Activated T-helper 17 cell treated with anti-CD3 and anti-CD28 coated beads, Interleukin-2, amount 50 U/mL, for 72 hours (primary cell): ENCODE measurements at regions not wholly inside any gene's neighbourhood (a gene's known extent, or its start where the extent isn't known, plus 50 kb on each side); places are given as distances from the start of the nearest gene placed in this dataset.

ENCODE experiments used
- ATAC-seq: fragments of 150-1000 bp; cut with Tn5 transposase; replicated peaks from 2 replicates; pipeline ENCODE4 v1.10.0; 2021; ENCODE audit warnings: mild to moderate bottlenecking, moderate library complexity
- H3K27ac Mint-ChIP-seq: one replicate; pipeline ENCODE4 v1.8.0; 2022; ENCODE audit warnings: mixed read lengths
- H3K27me3 Mint-ChIP-seq: one replicate; pipeline ENCODE4 v1.8.0; 2022; ENCODE audit warnings: mixed read lengths
- H3K36me3 Mint-ChIP-seq: one replicate; pipeline ENCODE4 v1.8.0; 2022; ENCODE audit warnings: low read depth, mild to moderate bottlenecking, mixed read lengths
- H3K4me1 Mint-ChIP-seq: one replicate; pipeline ENCODE4 v1.8.0; 2022; ENCODE audit warnings: mixed read lengths
- H3K4me3 Mint-ChIP-seq: one replicate; pipeline ENCODE4 v1.8.0; 2022; ENCODE audit warnings: mild to moderate bottlenecking, mixed read lengths
- H3K9me3 Mint-ChIP-seq: one replicate; pipeline ENCODE4 v1.8.0; 2022; ENCODE audit warnings: mixed read lengths

DNA sequence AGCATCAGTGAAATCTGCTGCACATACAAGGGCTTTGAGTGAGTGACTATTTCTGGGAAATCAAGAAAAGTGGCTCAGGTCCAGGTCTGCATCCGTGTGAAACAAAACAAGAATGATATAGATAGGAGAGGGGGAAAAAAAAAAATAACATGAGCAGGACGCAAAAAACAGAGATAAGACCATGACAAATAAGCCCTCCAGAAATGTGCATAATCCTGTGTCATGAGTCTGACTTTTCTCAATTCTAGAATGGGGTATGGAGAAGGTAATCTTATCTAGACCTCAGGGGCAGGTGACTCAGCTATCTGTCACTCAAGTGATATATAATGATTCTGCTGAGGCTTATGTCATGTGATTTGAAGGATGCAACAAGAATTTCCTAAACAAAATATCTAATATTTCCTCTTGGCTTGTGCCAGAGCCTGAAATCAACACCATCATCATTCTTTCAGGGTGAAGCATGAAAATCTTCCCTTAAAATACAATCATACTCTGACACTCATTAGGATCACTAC, 250.0 kb downstream of the PHLDA1 start:
- peak; percentile 93 for ATAC-seq
- Mint-ChIP-seq H3K9me3 (no peaks in the 10 kb centered on the region), H3K27me3 (peaks cover 3% of the 10 kb centered on the region), H3K4me1 (peaks cover 9% of the 10 kb centered on the region), H3K27ac (no peak overlapping the region), H3K4me3 (no peak overlapping the region), H3K36me3 (no peaks in the 10 kb centered on the region)

DNA sequence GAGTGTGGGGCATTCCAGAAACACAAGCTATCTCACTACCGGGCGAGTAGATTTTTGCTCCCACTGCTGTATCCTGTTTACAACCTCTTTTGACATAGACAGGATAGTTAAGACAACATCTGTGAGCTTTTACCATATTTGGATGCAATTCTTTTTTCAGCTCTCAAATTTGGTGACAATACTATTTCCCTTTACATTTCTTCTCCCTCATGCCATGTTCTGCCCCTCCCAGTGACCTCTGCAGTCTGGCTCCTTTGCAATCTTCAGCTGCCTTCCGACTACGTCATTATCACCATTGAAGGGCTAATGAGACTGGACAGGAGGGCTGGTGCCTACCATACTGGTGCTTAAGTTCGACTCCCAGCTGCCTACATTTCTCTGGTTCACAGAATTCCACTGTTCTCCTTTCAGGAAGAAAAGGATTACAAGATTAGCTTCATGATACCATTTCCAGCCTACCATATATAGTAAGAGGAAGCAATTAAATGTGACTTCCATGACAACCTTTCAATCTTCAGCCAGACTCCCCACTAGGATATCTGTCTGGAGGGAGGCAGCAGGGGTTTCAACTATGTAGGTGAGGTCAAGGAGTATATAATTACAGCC, 251.6 kb downstream of the PHLDA1 start:
- Mint-ChIP-seq H3K4me3 (no peak overlapping the region), H3K27ac (no peak overlapping the region), H3K9me3 (no peaks in the 10 kb centered on the region), H3K27me3 (peaks cover 3% of the 10 kb centered on the region), H3K36me3 (no peaks in the 10 kb centered on the region), H3K4me1 (peaks cover 9% of the 10 kb centered on the region)
- ATAC-seq, result no peak

DNA sequence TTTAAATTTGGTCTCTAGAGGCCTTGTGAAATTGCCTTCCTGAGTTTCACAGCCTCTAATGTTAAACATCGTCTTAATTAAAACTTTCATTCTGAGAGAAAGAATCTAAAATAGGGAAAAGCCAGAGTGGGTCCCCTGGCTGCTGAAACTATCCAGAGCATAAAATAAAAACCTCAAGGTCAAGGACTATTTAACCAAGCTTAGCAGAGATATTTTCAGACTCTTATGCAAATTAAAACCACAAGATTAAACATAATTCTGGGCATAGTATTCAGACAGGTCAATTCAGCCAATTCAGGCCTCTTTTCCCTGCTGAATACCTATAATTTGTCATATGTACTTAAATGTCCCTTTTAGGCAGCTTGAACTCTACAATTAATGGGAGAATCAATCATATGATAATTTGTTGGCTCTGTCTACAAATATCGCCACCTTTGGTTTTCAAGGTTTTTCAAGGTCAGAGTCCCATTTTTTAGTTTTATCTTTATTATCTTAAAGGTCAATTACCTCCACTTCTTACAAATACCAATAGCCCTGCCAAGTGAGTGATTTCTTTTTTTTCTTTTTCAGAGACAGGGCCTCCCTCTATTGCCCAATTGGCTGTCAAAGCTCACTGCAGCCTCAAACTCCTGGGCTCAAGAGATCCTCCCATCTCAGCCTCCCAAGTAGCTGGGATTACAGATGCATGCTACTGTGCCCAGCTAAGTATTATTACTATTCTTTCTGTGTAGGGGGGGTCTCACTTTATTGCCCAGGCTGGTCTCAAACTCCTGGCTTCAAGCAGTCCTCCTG, 257.1 kb downstream of the PHLDA1 start:
- no peaks in the 10 kb centered on the region for H3K36me3 Mint-ChIP-seq
- no peak for ATAC-seq
- no peaks in the 10 kb centered on the region for H3K9me3 Mint-ChIP-seq
- no peaks in the 10 kb centered on the region for H3K27me3 Mint-ChIP-seq
- H3K4me3 Mint-ChIP-seq, result no peak overlapping the region
- H3K27ac Mint-ChIP-seq, result no peak overlapping the region
- no peaks in the 10 kb centered on the region for H3K4me1 Mint-ChIP-seq

- Mint-ChIP-seq H3K27me3 (peaks cover 5% of the 10 kb centered on the region), H3K36me3 (no peaks in the 10 kb centered on the region), H3K4me3 (no peak overlapping the region), H3K9me3 (no peaks in the 10 kb centered on the region), H3K27ac (no peak overlapping the region), H3K4me1 (no peaks in the 10 kb centered on the region)
- no peak for ATAC-seq
These were observed 258.2 kb downstream of the PHLDA1 start for GRCh38 chr12:75773377-75773776.

- Mint-ChIP-seq H3K27me3 (peaks cover 7% of the 10 kb centered on the region), H3K4me1 (no peaks in the 10 kb centered on the region), H3K36me3 (no peaks in the 10 kb centered on the region), H3K9me3 (no peaks in the 10 kb centered on the region), H3K27ac (no peak overlapping the region), H3K4me3 (no peak overlapping the region)
- ATAC-seq, result no peak
These were observed 259.6 kb upstream of the KRR1 start for GRCh38 chr12:75771023-75771422.

DNA sequence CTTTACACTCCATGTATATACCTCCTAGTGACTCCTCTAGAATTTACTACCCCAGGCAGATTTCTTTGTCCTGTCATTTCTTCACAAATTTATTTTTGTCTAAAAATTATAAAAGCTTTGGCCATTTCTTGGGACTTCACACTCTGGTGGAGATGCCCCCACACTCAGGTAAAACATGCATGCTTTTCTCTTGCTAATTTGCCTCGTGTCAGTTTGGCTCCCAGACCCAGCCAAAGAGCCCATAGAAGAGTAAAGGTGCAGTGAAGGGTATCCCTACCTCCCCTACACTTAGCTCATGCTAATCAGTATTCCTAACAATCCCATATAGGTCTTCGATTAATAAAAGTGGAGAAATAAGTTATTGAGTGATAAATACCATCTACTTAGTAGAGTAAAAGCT, 256.5 kb upstream of the KRR1 start:
- no peak overlapping the region for H3K27ac Mint-ChIP-seq
- no peaks in the 10 kb centered on the region for H3K9me3 Mint-ChIP-seq
- no peaks in the 10 kb centered on the region for H3K4me1 Mint-ChIP-seq
- H3K4me3 Mint-ChIP-seq, result no peak overlapping the region
- ATAC-seq, result no peak
- H3K36me3 Mint-ChIP-seq, result no peaks in the 10 kb centered on the region
- peaks cover 11% of the 10 kb centered on the region for H3K27me3 Mint-ChIP-seq

GRCh38 chr12:75766263-75767160, 255.1 kb upstream of the KRR1 start:
- no peak overlapping the region for H3K4me3 Mint-ChIP-seq
- peak; percentile 81 for ATAC-seq
- no peaks in the 10 kb centered on the region for H3K36me3 Mint-ChIP-seq
- peaks cover 11% of the 10 kb centered on the region for H3K27me3 Mint-ChIP-seq
- H3K4me1 Mint-ChIP-seq, result no peaks in the 10 kb centered on the region
- no peak overlapping the region for H3K27ac Mint-ChIP-seq
- no peaks in the 10 kb centered on the region for H3K9me3 Mint-ChIP-seq

GRCh38 chr12:75765170-75766059, 254.0 kb upstream of the KRR1 start:
- Mint-ChIP-seq H3K27me3 (peaks cover 11% of the 10 kb centered on the region), H3K4me1 (no peaks in the 10 kb centered on the region)

DNA sequence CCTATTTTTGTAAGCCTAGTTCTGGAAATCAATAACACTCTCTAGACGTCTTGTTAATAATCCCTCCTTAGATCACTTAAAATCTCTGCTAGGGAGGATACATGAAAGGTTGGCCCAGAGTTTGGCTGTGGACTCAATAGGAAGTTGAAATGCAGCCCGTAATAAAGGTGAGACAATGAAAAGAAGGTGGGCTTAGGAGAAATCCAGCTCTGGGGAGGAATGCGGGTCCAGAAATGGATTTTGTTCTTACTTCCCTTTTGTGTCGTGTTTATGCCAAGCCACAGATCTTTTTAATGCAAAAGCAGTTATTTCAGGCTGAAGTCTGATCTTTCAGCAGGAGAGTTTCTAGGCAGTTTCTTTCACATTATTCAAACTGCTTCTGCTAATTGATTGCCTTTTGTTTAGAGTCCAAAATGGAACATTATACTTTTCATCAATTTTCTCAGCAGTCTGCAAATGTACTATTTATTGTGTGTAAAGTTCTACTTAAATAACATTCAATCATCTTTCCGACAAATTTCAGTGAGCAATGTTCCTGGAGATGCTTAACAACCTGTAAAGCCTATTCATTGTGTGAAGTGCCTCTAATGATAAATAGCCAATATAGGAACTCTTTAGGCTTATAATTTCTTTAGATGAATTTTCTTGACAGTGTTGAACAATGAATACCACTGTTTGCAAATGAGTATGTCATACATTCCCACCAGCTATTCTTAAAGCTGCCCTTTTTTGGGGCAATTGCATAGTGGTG, 252.9 kb upstream of the KRR1 start:
- no peak overlapping the region for H3K4me3 Mint-ChIP-seq
- peaks cover 5% of the 10 kb centered on the region for H3K4me1 Mint-ChIP-seq
- no peak for ATAC-seq
- no peaks in the 10 kb centered on the region for H3K36me3 Mint-ChIP-seq
- H3K27me3 Mint-ChIP-seq, result peaks cover 10% of the 10 kb centered on the region
- no peaks in the 10 kb centered on the region for H3K9me3 Mint-ChIP-seq
- no peak overlapping the region for H3K27ac Mint-ChIP-seq

More at GRCh38 chr12:75765170-75766059, 254.0 kb upstream of the KRR1 start:
- H3K4me3 Mint-ChIP-seq, result no peak overlapping the region
- no peaks in the 10 kb centered on the region for H3K36me3 Mint-ChIP-seq
- H3K9me3 Mint-ChIP-seq, result no peaks in the 10 kb centered on the region
- no peak for ATAC-seq
- H3K27ac Mint-ChIP-seq, result no peak overlapping the region

DNA sequence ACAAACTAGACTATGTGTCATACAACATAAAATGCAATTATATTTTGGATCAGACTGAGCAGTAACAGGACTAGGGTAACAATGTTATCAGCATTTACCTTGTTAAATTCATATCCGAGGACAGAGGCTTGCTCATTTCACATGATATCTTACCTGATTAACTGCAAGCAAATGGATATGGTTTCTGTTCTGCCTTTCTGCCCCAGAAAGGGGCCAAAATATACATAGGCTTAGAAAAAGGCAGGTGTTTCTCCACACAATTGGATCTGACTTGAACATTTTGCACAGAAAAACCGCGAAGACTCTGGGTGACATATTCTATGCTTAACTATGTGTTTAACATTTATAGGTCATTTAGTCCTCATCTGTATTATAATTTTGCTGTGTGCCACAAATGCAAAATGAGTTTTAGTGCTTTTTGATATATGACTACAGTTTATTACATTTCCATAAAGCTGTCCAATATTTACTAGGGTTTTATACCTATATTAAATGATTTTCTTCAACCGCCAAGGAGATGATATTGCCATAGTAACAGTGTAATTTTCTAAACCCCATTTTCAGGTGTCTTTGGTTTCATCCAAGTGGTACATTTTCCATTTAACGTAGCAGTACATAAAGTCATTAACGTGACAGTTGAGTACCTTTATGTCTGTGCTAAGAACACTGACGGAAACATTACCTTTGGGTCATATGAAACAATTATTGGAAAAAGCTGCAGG, 249.3 kb upstream of the KRR1 start:
- Mint-ChIP-seq H3K4me3 (no peak overlapping the region), H3K27me3 (peaks cover under 1% of the 10 kb centered on the region), H3K9me3 (no peaks in the 10 kb centered on the region), H3K27ac (no peak overlapping the region), H3K4me1 (peaks cover 5% of the 10 kb centered on the region), H3K36me3 (no peaks in the 10 kb centered on the region)
- no peak for ATAC-seq

GRCh38 chr12:75759842-75760572, 248.6 kb upstream of the KRR1 start:
- Mint-ChIP-seq H3K4me1 (peaks cover 5% of the 10 kb centered on the region), H3K27ac (peak overlapping the region; percentile 63), H3K9me3 (no peaks in the 10 kb centered on the region), H3K27me3 (no peaks in the 10 kb centered on the region), H3K36me3 (no peaks in the 10 kb centered on the region), H3K4me3 (no peak overlapping the region)
- ATAC-seq, result peak; percentile 97

GRCh38 chr12:75759196-75759595, 247.8 kb upstream of the KRR1 start:
- H3K4me1 Mint-ChIP-seq, result peaks cover 5% of the 10 kb centered on the region
- H3K36me3 Mint-ChIP-seq, result no peaks in the 10 kb centered on the region
- no peak overlapping the region for H3K4me3 Mint-ChIP-seq
- H3K9me3 Mint-ChIP-seq, result no peaks in the 10 kb centered on the region
- no peak for ATAC-seq
- H3K27me3 Mint-ChIP-seq, result no peaks in the 10 kb centered on the region
- peak overlapping the region; percentile 63 for H3K27ac Mint-ChIP-seq
